GM19455 (cell line): ENCODE measurements at regions not wholly inside any gene's neighbourhood (a gene's known extent, or its start where the extent isn't known, plus 50 kb on each side); places are given as distances from the start of the nearest gene placed in this dataset.
"Not testable (repeated sequence)": the region's sequence is repeated elsewhere in the genome, so short reads cannot be mapped to it uniquely, and the experiment has no call there.

Experiments
- ATAC-seq: cut with Tn5 transposase; IDR thresholded peaks from one replicate; pipeline ENCODE4 v1.9.1; 2021; ENCODE audit not compliant: unreplicated experiment

GRCh38 chr9:75455444-75455921, 367.2 kb downstream of the OSTF1 start:
- peak; percentile 97 for ATAC-seq

GRCh38 chr9:75456698-75457097, 368.4 kb downstream of the OSTF1 start:
- no peak for ATAC-seq

DNA sequence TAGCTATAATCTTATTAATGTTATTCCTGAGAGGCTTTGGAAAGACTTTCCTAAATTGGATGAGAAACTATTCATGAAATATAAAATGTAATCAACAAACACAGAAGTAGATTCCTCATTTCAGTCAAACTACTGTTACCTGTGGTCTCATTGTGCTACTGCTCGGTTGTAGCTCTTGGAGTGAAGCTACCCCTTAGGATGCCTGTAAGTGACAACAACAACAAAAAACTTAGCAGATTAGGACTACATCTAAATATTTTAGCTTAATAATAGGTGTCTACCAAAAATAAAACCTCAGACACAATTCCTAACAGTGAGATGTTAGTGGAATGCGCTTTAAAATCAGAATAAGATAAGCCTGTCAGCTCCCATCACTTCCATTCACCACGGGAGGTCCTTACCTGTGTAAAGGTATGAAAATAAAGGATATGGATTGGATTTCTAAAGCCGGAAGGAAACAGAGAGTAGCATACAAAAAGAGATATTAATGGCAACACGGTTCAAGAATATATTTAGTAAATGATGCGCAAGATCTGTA, 369.2 kb downstream of the OSTF1 start:
- ATAC-seq: no peak

GRCh38 chr9:75459311-75459710, 371.0 kb downstream of the OSTF1 start:
- not testable (repeated sequence) for ATAC-seq

- no peak for ATAC-seq
These were observed 372.9 kb downstream of the OSTF1 start for GRCh38 chr9:75461183-75461582.

DNA sequence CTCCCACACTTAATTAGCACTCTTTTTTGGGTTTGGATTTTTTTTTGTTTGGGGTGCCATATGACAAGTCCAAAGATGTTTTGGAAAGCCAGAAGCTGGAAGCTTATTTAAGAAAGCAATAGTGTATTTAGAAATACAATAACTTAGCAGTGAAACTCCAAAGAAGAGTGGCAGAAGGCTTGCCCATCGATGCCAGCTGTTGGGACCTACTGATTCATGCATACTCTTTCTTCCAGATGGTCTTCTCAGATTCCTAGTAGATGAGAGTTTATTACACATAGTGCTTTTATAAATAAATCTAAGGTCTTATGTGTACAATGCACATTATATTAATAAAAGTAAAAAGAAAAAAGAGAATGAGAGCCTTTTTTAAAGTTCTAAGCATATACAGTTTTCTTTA, 374.6 kb downstream of the OSTF1 start:
- ATAC-seq: no peak

DNA sequence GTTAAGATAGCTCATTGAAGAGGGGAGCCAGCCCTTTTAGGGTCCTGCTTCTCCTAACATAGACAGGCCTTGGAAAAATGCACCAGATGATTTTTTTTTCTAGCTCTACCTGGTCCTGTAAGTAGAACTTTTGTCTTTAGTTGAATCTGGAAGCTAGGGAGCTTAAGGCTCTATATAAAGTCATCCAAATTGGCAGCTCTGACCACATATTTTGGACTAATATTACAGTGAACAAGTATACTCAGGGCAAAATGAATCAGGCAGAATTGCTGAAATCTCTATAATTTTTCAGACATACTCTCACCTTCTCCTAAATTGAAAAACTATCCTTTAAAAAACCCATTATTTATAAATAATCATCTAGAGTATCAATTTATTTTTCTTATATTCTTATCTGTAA, 375.6 kb downstream of the OSTF1 start:
- no peak for ATAC-seq

- no peak for ATAC-seq
These were observed 376.4 kb downstream of the OSTF1 start for GRCh38 chr9:75464726-75465125.

GRCh38 chr9:75467142-75467541, 378.8 kb downstream of the OSTF1 start:
- no peak for ATAC-seq

DNA sequence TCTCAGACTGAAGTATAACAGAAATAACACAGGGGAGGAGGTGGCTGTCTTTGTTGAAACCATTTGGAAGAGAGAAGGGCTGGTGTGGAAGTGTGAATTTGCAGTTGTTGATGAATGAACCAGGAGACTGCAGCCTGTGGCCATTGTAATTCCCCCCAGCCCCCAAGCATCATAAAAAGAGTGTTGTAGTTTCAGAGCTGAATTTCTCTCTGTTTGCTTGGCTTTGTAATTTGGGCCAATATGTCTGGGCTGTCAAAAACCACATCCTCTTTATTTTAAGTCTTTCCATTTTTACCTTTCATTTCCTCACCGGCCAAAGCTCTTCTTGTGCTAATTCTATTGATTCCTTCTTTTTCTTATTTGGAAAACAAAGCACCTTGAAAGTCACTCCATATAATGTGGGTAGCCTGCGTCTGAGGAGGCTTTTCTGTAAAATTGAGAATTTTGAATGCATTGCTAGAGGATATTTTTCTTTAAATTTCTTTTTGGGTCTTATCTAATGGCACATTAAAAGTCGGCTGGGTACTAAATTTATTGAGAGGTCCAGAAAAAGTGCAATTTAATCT, 383.3 kb downstream of the OSTF1 start:
- ATAC-seq: no peak

- ATAC-seq: no peak
These were observed 394.3 kb downstream of the OSTF1 start for GRCh38 chr9:75482566-75482965.

DNA sequence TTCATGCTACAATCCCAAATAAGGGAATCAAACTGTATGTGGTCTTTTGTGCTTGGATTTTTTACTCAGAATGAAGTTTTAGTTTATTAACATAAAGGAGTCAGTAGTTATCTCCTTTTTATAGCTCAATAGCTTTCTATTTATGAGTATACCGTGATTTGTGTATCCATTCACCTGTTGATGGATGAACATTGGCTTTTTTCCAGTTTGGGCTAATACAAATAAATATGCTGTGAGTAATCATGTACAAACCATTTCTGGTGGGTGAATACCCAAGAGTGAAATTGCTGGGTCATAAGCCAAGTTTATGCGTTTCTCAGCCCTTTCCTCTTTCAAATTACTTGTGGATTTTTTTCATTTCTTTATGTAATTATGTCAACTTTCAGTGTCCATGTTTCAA, 395.3 kb downstream of the OSTF1 start:
- ATAC-seq: no peak

- no peak for ATAC-seq
These were observed 399.8 kb downstream of the OSTF1 start for GRCh38 chr9:75487856-75488718.

DNA sequence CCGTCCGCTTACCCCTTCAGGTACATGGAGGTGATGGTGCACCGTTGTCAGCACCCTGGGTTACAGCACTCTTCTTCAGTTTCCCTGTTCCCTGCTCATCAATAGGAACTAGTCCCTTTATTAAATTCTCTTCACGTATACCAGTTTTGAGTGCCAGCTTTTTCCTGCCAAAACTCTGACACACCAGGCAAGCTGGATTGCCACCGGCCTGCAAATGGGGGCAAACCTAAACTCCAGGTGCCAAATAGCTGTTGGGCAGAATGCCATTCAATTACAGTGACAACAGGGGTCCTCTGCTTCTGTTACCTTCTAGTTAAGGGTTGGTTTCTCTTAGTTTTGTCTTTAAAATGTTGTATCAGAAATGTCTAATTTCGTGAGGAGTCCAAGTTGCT, 400.4 kb downstream of the OSTF1 start:
- ATAC-seq: no peak

DNA sequence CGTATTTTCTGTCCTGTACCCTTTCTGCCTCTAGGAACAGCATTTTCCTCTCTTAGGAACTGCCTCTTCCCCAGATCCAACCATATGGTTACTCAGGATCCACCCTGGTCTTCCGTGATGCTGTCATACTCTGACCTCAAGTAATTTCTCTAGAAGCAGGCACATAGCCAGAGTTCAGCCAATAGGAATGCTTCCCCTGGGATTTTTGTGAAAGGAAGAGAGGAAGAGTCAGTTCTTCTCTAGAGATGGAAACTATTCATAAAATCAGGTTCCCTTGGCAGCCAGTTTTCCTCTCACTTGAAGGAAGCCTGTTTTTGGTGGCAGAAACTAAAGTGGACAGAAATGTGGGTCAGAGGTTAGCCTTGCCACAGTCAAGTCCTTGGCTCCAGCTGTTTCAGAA, 400.1 kb upstream of the PCSK5 start:
- ATAC-seq: no peak

DNA sequence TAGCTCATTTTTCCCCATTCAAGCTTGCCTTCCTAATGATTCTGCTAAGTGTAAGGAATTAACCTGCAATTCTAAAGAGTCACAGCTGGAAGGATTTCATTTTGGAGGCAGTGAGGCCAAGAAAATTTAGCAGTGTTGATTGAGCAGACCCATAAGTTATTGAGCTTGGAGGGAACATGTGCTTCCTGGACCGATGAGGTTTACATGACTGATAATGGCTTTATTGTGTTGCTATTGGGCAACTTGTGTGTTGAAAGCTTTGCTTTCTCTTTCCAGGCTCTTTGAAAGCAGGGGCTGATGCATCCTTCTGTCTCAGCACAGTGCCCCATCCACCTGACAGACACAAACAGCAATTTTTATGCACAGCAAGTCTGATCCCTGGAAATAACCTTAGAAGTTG, 398.9 kb upstream of the PCSK5 start:
- no peak for ATAC-seq

DNA sequence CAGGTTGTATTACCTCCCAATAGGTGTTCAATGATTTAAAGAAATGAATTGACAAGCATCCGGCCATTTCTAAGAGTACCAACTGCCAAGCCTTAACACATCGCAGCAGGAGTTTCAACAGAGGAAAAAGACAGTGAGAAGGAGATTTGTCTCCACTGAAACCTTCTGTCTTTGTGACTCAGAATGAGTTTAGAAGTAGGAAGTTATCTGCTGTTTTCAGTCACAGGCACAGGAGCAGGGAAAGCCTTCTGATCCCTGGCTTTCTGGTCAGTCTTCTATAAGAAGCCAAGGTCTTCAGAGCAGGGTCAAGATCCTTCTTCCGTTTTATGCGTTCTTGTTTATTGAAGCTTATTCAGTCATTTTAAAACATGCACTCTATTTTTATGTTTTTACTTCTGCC, 390.7 kb upstream of the PCSK5 start:
- ATAC-seq: no peak

DNA sequence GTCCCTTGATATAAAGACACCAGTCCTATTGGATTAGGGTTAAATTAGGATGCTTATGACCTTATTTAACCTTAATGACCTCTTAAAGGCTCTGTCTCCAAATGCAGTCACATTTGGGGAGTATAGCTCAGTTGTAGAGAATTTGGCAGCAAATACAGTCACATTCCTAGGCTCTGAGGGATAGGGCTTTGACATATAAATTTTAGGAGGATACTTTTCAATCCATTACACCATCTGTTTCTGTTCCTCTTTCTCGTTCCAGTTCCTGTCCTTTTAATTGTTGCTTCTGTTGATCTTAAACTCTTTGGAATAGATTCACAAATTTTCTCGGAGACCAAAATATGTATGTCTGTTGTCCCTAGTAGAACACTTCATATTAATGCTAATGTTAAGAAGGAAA, 390.0 kb upstream of the PCSK5 start:
- no peak for ATAC-seq

DNA sequence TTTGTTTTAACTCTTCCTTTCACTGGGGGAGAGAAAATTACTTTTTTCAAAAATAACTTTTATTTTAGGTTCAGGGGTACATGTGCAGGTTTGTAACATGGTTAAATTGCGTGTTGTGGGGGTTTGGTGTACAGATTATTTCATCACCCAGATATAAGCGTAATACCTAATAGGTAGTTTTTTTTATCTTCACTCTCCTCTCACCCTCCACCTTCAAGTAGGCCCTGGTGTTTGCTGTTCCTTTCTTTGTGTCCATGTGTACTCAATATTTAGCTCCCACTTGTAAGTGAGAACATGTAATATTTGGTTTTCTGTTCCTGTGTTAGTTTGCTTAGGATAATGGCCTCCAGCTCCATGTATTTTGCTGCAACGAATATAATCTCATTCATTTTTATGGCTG, 389.5 kb upstream of the PCSK5 start:
- ATAC-seq: not testable (repeated sequence)

DNA sequence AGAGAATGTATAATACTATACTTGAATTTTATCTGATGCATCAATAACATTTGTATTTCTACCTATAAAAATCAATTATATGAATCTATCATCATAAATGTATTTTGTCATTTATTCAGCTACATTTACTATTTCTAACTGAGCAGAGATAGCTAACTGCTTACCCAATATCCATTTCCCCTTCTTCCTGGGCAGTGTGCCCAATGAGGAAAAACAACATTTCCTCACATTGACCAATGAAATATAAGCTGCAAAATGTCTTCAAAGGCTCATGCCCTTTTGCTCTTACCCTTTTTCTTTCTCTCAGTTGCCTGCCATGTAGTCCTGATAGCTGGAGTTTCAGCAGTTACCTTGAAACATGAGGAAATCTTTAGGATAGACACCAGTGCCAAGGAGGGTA, 385.8 kb upstream of the PCSK5 start:
- no peak for ATAC-seq

DNA sequence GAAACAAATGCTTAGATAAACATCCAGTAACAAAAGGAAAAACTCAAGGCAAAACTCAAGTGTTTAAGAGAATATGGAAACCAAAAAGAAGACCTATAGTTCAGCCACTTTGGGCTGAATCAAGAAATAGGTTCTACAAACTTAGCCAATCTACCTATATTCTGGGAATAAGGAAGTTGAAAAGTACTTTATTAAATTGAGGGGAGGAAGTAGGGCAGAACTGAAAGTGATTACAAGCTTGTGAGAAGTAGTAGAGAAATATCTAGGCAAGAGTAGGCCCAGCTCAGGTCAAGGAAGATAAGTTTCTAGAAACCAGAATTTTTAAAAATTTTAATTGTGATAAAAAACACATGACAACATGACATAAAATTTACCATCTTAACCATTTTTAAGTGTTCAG, 384.8 kb upstream of the PCSK5 start:
- no peak for ATAC-seq

- no peak for ATAC-seq
These were observed 361.0 kb upstream of the PCSK5 start for GRCh38 chr9:75529463-75529862.
